Heart right ventricle (tissue), 16 donors: ENCODE measurements at regions not wholly inside any gene's neighbourhood (a gene's known extent, or its start where the extent isn't known, plus 50 kb on each side); places are given as distances from the start of the nearest gene placed in this dataset.

ENCODE experiments used
- ATAC-seq, 8 donors: fragments of 200-7000 bp; cut with Tn5 transposase; one replicate each; pipeline ENCODE4 v1.9.1; 2020; ENCODE audit warnings: mild to moderate bottlenecking in 8 of 8, moderate library complexity in 8 of 8, moderate number of reproducible peaks in 1 of 8
- DNase-seq, 2 donors: peaks; one replicate each; pipeline ENCODE4 v3.0.0-alpha.2; 2020
- H3K27ac ChIP-seq, 10 donors: fragments of 200-600 bp; sonication (generic) in 2 of 10; one replicate each; pipeline versions ENCODE4 v1.5.0 to v1.8.0; 2020 to 2022; ENCODE audit warnings: mild to moderate bottlenecking in 3 of 10
- H3K27me3 ChIP-seq, 7 donors: fragments of 200-600 bp; one replicate each; pipeline ENCODE4 v1.8.0; 2021 to 2022; ENCODE audit warnings: mild to moderate bottlenecking in 2 of 7
- H3K36me3 ChIP-seq, 9 donors: fragments of 200-600 bp; sonication (generic) in 1 of 9; one replicate each; pipeline versions ENCODE4 v1.5.0 to v1.8.0; 2020 to 2022; ENCODE audit warnings: mild to moderate bottlenecking in 2 of 9
- H3K4me1 ChIP-seq, 9 donors: fragments of 200-600 bp; sonication (generic) in 1 of 9; one replicate each; pipeline versions ENCODE4 v1.5.0 to v1.8.0; 2020 to 2022; ENCODE audit warnings: mild to moderate bottlenecking in 4 of 9
- H3K4me3 ChIP-seq, 10 donors: fragments of 200-600 bp; sonication (generic) in 2 of 10; one replicate each; pipeline versions ENCODE4 v1.5.0 to v1.8.0; 2020 to 2022; ENCODE audit warnings: mild to moderate bottlenecking in 7 of 10, moderate library complexity in 2 of 10
- H3K9me3 ChIP-seq, 11 donors: fragments of 200-600 bp in 10 of 11; sonication (generic) in 2 of 11; one replicate each; pipeline versions ENCODE4 v1.5.0 to v1.8.0; 2013 to 2022; ENCODE audit warnings: mild to moderate bottlenecking in 2 of 11, control low read depth in 1 of 11, moderate library complexity in 1 of 11
- WGBS, 2 donors: extraction: QIAGEN DNeasy Blood & Tissue Kit; methylation state at CpG; one replicate each; pipeline ENCODE4 v1.1.7; 2013; ENCODE audit warnings: inconsistent platforms in 1 of 2; 5-methylcytosine and 5-hydroxymethylcytosine counted together
- intact Hi-C, 10 donors: fragments of 100-400 bp; cut with DNase I; formaldehyde crosslinking; loops; one replicate each; pipeline versions ENCODE4 v1.11.1 to v1.14.2; 2022
- TF ChIP-seq, protein P1 (sequence below), 9 donors: fragments of 200-600 bp; sonication (generic) in 2 of 9; IDR thresholded peaks; one replicate each; pipeline versions ENCODE4 v1.5.0 to v1.8.0; 2021 to 2022; ENCODE audit warnings: antibody characterized with exemption in 9 of 9, mild to moderate bottlenecking in 5 of 9, moderate library complexity in 1 of 9
- donor health status: Arrhythmogenic right ventricular cardiomyopathy.
- donor health status: ischemic (EF 13 %, LVEDD 7.1; RV severe dilation, severe dysfunction).
- donor health status: healthy with polysubstance abuse.
- donor health status: DM: no; HTN: yes; CAD: no.
- donor health status: DM: no; HTN: no; CAD: no.
- donor health status: ischemic (EF 25% LVEDD 6.9; RV normal size, moderate dysfunction).
- donor health status: ischemic (EF 25% LVEDD 5.7; RV mildly dilated, moderate dysfunction).
- donor health status: healthy.
- donor health status: DM: yes; HTN: yes; CAD: no.
- donor health status: Ischemic cardiomyopathy.
- donor health status: ischemic (EF 35%, LVEDD 5.7; RV mildly dilated, moderate dysfunction).
- donor health status: nonischemic (EF 11% LVEDD 7.7; RV severe dilation, severe dysfunction).
- donor health status: DM: yes; HTN: yes; CAD: no.
- donor health status: PGD.
- donor health status: ischemic (EF 29% LVEDD 5.4; RV normal size, mild dysfunction).
- donor health status: nonischemic (EF 23%, LVEDD 6.1; RV moderate dilation, normal function).

DNA sequence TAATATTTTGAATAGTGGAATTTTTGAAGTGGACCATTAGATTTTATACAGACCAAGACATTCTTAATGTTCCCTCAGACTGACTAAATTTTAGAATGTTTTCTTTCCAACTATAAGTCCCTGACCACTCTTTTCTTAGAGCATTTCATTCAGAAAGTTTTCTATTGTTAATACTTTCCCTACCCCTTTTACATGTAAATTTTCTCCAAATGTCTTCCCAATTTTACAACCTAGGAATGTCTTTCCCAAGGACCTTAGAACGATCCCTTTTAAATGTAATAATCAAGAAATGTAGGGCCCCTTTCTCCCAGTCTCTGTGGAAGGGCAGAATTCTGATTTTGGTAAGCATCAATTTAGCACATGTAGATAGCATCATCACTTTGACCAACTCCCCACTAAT is 730.0 kb upstream of the B3GALT2 start:
- Histone ChIP-seq H3K4me3 (no peak overlapping the region), H3K27me3 (no peaks in the 10 kb centered on the region), H3K27ac (no peak overlapping the region), H3K36me3 (no peaks in the 10 kb centered on the region), H3K9me3 (peaks cover 0 to 2% (median 0%) of the 10 kb centered on the region in 11 donors), H3K4me1 (peaks cover 0 to 8% (median 0%) of the 10 kb centered on the region in 9 donors)
- WGBS, 2 donors = 86 to 100% methylated on average over 1 of the region's 1 CpG
- DNase-seq (no peak), ATAC-seq (no peak)
- intact Hi-C loops = no loop called here
- TF ChIP-seq, protein P1, sequence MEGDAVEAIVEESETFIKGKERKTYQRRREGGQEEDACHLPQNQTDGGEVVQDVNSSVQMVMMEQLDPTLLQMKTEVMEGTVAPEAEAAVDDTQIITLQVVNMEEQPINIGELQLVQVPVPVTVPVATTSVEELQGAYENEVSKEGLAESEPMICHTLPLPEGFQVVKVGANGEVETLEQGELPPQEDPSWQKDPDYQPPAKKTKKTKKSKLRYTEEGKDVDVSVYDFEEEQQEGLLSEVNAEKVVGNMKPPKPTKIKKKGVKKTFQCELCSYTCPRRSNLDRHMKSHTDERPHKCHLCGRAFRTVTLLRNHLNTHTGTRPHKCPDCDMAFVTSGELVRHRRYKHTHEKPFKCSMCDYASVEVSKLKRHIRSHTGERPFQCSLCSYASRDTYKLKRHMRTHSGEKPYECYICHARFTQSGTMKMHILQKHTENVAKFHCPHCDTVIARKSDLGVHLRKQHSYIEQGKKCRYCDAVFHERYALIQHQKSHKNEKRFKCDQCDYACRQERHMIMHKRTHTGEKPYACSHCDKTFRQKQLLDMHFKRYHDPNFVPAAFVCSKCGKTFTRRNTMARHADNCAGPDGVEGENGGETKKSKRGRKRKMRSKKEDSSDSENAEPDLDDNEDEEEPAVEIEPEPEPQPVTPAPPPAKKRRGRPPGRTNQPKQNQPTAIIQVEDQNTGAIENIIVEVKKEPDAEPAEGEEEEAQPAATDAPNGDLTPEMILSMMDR (IDR thresholded peaks at IDR 0.05) = no peak

DNA sequence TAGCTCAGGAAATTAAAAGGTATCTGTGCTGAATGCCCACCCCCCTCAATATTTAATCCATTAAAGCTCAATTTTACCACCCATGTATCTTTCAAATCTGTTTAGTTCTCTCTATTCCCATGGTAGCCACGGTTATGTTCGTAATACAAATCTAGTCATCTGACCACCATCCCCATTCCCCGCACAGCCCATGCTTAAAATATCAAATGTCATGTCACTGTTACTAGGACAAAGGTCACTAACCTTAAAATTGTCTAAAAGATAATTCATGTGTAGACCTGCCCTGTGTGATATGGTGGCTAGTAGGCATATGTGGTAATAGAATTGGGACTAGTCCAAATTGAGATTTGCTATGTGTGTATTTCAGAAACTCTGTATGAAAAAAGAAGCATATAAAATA is 728.5 kb upstream of the B3GALT2 start:
- no peaks in the 10 kb centered on the region for H3K36me3 ChIP-seq
- no peak for DNase-seq
- H3K4me3 ChIP-seq = no peak overlapping the region
- peak in 2 of 8 donors; percentile 42 to 66 for ATAC-seq
- H3K9me3 ChIP-seq = no peaks in the 10 kb centered on the region
- H3K27me3 ChIP-seq = no peaks in the 10 kb centered on the region
- peaks cover 0 to 8% (median 0%) of the 10 kb centered on the region in 9 donors for H3K4me1 ChIP-seq
- TF ChIP-seq, protein P1 (IDR thresholded peaks at IDR 0.05) = no peak
- WGBS, 2 donors = 67 to 76% methylated on average over 3 of the region's 3 CpGs
- H3K27ac ChIP-seq = no peak overlapping the region
- intact Hi-C loops = no loop called here

DNA sequence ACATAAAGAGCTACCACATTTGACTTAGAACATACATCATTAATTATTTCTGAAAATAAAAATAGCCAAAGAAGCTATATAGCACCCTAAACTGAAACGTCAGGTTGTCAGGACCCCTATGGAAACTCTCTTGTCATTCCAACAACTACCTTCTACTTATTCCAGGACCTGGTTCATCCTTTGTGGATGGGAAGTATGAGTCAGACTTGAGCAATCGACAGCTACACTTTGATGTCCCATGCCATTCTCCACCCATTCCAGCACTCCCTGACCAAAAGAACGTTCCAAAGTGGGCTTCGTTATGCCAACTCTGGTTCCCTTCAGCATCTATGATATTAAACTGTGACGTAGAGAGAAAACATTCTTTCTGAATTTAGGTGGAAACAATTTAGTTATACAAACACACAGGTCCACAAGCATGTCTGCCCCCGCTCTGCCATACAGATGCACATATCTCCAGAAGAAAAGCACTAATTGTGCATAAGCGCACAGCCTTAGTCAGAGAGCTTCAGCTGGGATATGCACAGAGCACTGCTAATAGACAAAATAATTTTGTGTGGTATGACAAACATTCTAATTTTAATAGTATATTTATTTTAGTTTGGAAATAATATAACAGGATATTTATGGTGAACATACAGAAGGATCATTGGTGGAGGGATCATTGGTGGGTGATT is 723.1 kb upstream of the B3GALT2 start:
- no peaks in the 10 kb centered on the region for H3K27me3 ChIP-seq
- 70 to 75% methylated on average over 7 of the region's 7 CpGs for WGBS, 2 donors
- DNase-seq (no peak), ATAC-seq (no peak)
- no peak overlapping the region for H3K27ac ChIP-seq
- TF ChIP-seq, protein P1 (IDR thresholded peaks at IDR 0.05) = no peak
- intact Hi-C loops = no loop called here
- H3K9me3 ChIP-seq = no peaks in the 10 kb centered on the region
- H3K36me3 ChIP-seq = no peaks in the 10 kb centered on the region
- H3K4me3 ChIP-seq = no peak overlapping the region
- no peaks in the 10 kb centered on the region for H3K4me1 ChIP-seq

DNA sequence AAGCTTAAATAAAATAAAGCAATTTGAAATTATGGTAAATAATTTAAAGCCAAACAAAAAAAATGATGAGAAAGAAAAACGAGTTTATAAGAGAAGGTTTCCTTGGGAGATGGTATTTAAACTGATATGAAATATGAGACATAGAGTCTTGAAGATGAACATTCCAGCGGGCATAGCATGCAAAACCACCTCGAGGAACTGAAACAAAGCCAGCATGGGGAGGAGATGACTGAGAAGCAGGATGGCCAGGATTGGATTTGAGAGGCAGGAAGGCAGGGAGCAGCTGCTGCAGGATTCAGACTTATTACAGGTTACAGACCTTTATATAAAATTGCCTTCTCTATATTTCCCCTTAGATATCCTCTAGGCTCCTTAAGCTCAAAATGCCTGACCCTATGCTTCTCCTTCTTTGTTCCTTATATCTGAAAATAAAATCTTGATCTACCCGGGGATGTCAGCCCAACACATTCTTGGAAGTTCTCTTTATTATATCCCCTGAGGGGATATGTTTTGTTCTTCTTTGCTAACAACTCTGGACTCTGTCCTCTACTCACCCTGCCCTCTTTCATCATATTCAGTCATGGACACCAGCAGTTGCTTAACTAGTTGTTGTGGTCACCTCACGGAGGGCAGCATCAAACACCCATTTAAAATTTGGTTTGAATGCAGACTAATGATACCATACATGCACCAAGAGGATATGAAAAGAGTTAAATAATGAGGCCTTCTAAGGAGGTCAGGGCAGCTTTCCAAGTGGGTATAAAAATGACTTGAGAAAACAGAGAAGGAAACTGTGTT is 719.1 kb upstream of the B3GALT2 start:
- 69 to 74% methylated on average over 5 of the region's 5 CpGs for WGBS, 2 donors
- no peaks in the 10 kb centered on the region for H3K27me3 ChIP-seq
- intact Hi-C loops = no loop called here
- TF ChIP-seq, protein P1 (IDR thresholded peaks at IDR 0.05) = no peak
- H3K4me1 ChIP-seq = peaks cover 0 to 13% (median 0%) of the 10 kb centered on the region in 9 donors
- H3K27ac ChIP-seq = no peak overlapping the region
- H3K9me3 ChIP-seq = no peaks in the 10 kb centered on the region
- DNase-seq (no peak), ATAC-seq (no peak)
- H3K36me3 ChIP-seq = no peaks in the 10 kb centered on the region
- H3K4me3 ChIP-seq = no peak overlapping the region
